ENCODE measurements at regions not wholly inside any gene's neighbourhood (a gene's known extent, or its start where the extent isn't known, plus 50 kb on each side); places are given as distances from the start of the nearest gene placed in this dataset.

- H3K4me1 ChIP-seq = peaks cover 6% of the 10 kb centered on the region
- H3F3A ChIP-seq (ENCODE audit: low read depth) = no peaks in the 10 kb centered on the region
- no peaks in the 10 kb centered on the region for H4K20me1 ChIP-seq (ENCODE audit: low read depth)
- H3K4me2 ChIP-seq = no peak overlapping the region
- no peaks in the 10 kb centered on the region for H3K4me1 Mint-ChIP-seq
- peak overlapping the region; percentile 57 for H2AFZ ChIP-seq (replicated peaks)
- no peak overlapping the region for H3K4me3 ChIP-seq
- no peaks in the 10 kb centered on the region for H3K9me3 ChIP-seq (ENCODE audit: low read depth)
- no peak overlapping the region for H3K4me3 Mint-ChIP-seq
- no peak for DNase-seq (ENCODE audit: low spot score)
- H3K36me3 Mint-ChIP-seq = no peaks in the 10 kb centered on the region
- H3K27me3 ChIP-seq = no peaks in the 10 kb centered on the region
- H3K9me3 Mint-ChIP-seq = no peaks in the 10 kb centered on the region
- H3K27me3 Mint-ChIP-seq (ENCODE audit: insufficient read depth, low read depth) = no peaks in the 10 kb centered on the region
- H3K36me3 ChIP-seq = no peaks in the 10 kb centered on the region
- no peaks in the 10 kb centered on the region for H3K79me2 ChIP-seq (ENCODE audit: low read depth)
- TF ChIP-seq EZH2phosphoT487 (IDR thresholded peaks at IDR 0.05) (no peak), CTCF (IDR thresholded peaks at IDR 0.05) (no peak), EZH2 (IDR thresholded peaks at IDR 0.05) (no peak)
- H3K27ac Mint-ChIP-seq = no peak overlapping the region
- H3K9ac ChIP-seq = no peak overlapping the region
- no peak overlapping the region for H3K27ac ChIP-seq
Measured at GRCh38 chr7:21092766-21093702, 306.3 kb upstream of the SP8 start.

- no peak overlapping the region for H3K27ac Mint-ChIP-seq
- no peaks in the 10 kb centered on the region for H3K27me3 Mint-ChIP-seq (ENCODE audit: insufficient read depth, low read depth)
- no peaks in the 10 kb centered on the region for H3K4me1 Mint-ChIP-seq
- no peaks in the 10 kb centered on the region for H3K36me3 Mint-ChIP-seq
- H3K9me3 ChIP-seq (ENCODE audit: low read depth) = no peaks in the 10 kb centered on the region
- no peak overlapping the region for H3K4me2 ChIP-seq
- no peaks in the 10 kb centered on the region for H4K20me1 ChIP-seq (ENCODE audit: low read depth)
- H3F3A ChIP-seq (ENCODE audit: low read depth) = no peaks in the 10 kb centered on the region
- DNase-seq (ENCODE audit: low spot score) = no peak
- no peaks in the 10 kb centered on the region for H3K79me2 ChIP-seq (ENCODE audit: low read depth)
- no peaks in the 10 kb centered on the region for H3K36me3 ChIP-seq
- no peaks in the 10 kb centered on the region for H3K27me3 ChIP-seq
- H3K4me3 ChIP-seq = no peak overlapping the region
- H3K27ac ChIP-seq = no peak overlapping the region
- no peak overlapping the region for H3K9ac ChIP-seq
- H3K9me3 Mint-ChIP-seq = no peaks in the 10 kb centered on the region
- TF ChIP-seq EZH2 (IDR thresholded peaks at IDR 0.05) (no peak), CTCF (IDR thresholded peaks at IDR 0.05) (no peak), EZH2phosphoT487 (IDR thresholded peaks at IDR 0.05) (no peak)
- H3K4me3 Mint-ChIP-seq = no peak overlapping the region
- H3K4me1 ChIP-seq = peaks cover 6% of the 10 kb centered on the region
- no peak overlapping the region for H2AFZ ChIP-seq (replicated peaks)
Measured at GRCh38 chr7:21094589-21094988, 307.9 kb upstream of the SP8 start.

GRCh38 chr7:21099432-21099831 is 312.7 kb upstream of the SP8 start:
- no peaks in the 10 kb centered on the region for H4K20me1 ChIP-seq (ENCODE audit: low read depth)
- no peak overlapping the region for H3K9ac ChIP-seq
- no peak overlapping the region for H3K4me2 ChIP-seq
- Mint-ChIP-seq H3K4me1 (no peaks in the 10 kb centered on the region), H3K9me3 (peaks cover 4% of the 10 kb centered on the region), H3K4me3 (no peak overlapping the region), H3K36me3 (no peaks in the 10 kb centered on the region), H3K27ac (no peak overlapping the region), H3K27me3 (ENCODE audit: insufficient read depth, low read depth) (peaks cover 2% of the 10 kb centered on the region)
- TF ChIP-seq CTCF (IDR thresholded peaks at IDR 0.05) = no peak
- TF ChIP-seq EZH2phosphoT487 (IDR thresholded peaks at IDR 0.05) = no peak
- TF ChIP-seq EZH2 (IDR thresholded peaks at IDR 0.05) = no peak
- H3K9me3 ChIP-seq (ENCODE audit: low read depth) = no peaks in the 10 kb centered on the region
- peak overlapping the region; percentile 52 for H2AFZ ChIP-seq (replicated peaks)
- DNase-seq (ENCODE audit: low spot score) = no peak
- peaks cover 6% of the 10 kb centered on the region for H3K4me1 ChIP-seq
- no peaks in the 10 kb centered on the region for H3K27me3 ChIP-seq
- no peaks in the 10 kb centered on the region for H3F3A ChIP-seq (ENCODE audit: low read depth)
- H3K4me3 ChIP-seq = no peak overlapping the region
- H3K79me2 ChIP-seq (ENCODE audit: low read depth) = no peaks in the 10 kb centered on the region
- H3K36me3 ChIP-seq = no peaks in the 10 kb centered on the region
- no peak overlapping the region for H3K27ac ChIP-seq

Data from neural progenitor cell (in vitro differentiated cells).